Activated T-cell treated with anti-CD3 and anti-CD28 coated beads, Interleukin-2, amount 50 U/mL, for 48 hours (primary cell): ENCODE measurements at regions not wholly inside any gene's neighbourhood (a gene's known extent, or its start where the extent isn't known, plus 50 kb on each side); places are given as distances from the start of the nearest gene placed in this dataset.

Experiments used
- DNase-seq, 2 experiments: peaks; one replicate each; pipeline ENCODE4 v3.0.0-alpha.2; 2020

DNA sequence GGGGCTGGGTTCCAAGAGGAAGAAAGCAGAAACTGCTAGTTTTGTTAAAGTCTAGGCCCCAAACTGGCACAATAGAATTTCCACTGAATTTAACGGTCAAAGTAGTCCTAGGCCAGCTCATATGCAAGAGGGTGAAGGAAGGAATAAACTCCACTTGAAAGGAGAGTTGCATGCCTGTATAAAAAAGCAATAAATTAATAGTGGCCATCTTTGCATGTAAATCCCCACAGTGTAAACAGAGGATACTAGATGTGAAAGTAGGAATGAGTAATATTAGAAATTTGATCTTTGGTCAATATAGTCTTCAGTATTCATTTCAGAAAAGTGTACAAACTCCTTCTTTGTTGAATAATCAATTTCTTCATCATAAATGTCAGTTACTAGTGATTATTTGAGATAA lies 403.1 kb downstream of the TMEM232 start:
- no peak for DNase-seq

DNA sequence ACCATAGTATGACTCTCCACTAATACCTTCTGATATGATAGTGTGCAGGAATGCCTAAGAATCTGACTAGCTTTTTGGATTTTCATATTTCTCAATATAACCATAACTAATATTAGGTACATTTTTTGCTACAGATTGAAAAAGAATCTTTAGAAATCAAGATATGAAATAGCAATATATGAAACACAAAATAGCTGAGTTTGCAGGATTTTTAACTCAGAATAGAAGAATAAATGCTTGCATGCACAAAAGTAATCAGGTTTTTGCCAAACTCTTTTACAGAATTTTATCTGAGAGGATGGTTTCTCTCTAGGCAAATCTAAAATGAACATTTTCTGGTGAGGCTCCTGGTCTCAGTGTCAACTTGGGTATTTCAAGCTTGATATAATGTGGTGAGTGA lies 402.6 kb downstream of the TMEM232 start:
- DNase-seq: no peak

DNA sequence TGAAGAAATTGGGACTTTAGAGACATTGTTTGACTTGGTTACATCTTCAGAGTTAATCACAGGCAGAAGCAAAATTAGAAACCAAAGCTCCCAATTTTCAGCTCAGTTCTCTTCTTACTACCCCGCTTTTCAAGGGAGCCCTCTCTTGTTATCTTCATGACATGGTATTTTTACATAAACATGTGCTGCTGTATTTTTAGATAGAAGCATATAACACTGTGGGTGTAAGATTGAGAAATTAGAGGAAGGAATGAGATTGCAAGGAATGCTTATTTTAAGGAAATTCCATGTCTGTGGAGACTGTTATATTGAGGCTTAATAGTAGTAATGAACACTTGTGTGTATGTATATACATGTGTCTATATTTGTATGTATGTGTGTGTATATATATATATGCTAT lies 401.6 kb downstream of the TMEM232 start:
- DNase-seq: no peak

DNA sequence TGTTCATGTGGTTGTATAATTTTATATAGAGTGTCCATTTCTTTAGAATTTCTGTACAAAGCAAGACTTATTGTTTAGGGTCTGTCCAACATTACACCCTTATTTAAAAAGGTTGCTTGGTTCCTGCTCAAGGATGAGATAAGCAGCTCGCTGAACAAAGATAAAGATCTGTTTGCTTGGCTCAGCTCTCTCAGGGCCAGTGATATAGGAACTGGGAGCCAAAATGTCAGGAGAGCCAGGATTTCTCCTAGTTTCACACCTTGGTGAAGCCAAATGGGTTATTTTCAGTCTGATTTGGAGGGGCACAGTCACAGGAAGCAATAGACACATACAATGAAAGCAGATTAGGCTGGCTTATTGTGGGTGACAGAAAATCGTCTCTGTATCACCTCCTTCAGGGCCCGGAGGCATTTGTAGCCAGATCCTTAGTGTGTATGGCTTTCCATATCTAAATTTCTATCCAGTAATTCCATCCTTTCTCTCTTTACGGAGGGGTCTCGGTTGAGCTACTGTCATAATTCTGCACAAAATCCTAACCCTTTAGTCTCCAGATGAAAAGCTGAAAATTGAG lies 396.4 kb downstream of the TMEM232 start:
- DNase-seq: no peak

DNA sequence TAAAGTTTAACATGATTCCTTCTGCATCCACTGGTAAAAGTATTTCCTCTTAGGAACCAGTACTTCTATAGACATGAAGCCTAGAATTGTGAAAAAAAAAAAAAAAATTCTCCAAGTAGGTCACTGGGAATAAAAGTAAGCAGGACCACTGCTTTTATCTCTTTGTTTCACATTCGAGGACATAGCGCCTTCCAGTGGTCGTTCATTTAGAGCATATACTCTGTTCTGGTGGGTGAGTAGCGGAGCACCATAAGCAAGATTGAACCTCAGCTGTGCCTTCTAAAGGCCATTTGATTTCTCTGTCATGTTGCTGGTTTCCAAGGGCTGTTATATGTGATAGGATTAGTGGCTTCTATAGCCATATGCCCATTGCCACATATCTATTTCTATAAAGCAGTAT lies 393.1 kb downstream of the TMEM232 start:
- no peak for DNase-seq

DNA sequence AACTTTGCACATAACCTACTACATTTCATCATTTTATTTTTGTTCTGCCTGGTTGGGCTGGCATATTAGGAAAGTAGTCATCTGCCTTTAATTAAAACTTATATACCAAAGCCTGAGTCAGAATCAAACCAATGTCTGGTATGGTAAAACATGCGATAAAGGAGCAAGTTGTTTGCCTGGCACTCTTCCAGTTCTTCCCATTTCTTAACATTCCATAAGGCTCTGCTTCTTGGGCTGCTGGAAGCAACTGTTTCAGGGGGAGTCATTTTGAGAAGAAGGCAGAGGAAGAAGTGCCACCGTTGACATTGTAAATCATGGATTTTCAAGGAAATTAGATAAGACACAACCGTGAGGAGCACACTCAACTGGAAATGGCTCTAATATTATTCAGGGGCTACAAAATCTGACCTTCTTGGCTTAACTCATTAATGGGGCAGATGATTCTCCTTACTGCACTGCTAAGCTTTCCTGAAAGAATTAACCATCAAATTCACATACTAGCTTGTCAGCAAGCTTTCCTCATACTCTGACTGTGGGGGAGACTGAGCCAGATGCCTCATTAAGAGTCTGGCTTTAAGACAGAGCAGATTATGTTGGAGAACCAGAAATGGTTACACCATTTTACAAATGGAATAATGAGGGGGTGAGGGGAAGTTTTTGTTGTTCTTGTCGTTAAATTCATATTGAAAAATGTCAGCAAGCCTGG lies 391.0 kb downstream of the TMEM232 start:
- no peak for DNase-seq

DNA sequence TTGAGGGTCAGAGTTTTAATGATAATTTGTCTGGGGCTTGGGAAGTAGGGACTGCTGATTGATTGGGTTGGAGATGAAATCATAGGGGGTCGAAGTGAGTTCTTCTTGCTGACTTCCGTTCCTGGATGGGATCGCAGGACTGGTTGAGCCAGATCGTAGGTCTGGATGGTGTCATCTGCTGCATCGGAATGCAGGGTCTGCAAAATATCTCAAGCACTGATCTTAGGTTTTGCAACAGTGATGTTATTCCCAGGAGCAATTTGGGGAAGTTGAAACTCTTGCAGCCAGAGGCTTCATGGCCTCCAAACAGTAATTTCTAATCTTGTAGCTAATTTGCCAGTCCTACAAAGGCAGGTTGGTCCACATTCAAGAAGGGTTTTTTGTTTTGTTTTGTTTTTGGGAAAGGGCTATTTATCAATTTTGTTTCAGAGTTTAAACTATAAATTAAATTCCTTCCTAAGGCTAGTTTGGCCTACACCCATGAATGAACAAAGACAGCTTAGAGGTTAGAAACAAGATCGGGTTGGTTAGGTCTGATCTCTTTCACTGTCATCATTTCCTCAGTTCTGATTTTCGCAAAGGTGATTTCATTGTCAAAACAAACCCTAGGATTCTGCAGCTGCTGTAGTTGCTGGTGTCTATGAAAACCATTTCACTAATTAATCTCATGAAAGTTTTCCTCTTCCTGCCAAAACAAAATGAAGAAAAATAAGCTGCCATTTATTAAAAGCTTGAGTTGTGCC lies 388.0 kb downstream of the TMEM232 start:
- no peak for DNase-seq

DNA sequence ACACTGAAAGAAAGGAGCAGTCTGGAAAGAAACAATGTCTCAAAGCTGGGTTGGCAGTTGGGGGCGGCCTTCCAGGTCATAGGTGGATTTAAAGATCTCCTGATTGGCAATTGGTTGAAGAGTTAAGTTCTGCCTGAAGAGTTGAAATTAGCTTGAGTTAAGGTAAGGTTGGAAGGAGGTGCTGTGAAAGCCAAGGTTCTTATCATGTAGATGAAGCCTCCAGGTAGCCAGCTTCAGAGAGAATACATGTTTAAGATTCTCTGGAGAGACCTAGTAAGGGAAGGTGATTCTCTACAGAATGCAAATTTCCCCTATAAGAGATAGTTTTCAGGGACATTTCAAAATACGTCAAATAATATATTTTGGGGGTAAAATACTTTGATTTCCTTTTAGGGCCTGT lies 387.1 kb downstream of the TMEM232 start:
- DNase-seq: no peak

DNA sequence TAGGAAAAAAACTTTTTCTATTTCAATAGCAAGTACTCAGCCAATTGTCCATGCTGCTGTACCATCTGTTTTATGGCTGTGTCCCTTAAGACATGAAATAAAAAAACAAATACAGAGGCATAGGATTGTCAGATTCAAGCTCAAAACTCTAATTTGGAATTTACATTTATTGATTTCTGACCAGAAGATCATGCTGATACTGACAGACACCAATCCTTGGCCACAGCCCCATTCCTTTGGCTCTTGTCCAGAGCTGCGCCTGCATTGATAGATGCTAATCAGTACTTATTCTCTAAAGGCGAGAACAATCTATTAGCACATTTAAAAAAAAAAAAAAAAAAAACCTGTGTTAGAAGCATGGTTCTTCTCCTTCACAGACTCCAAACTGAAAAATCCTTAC lies 384.6 kb downstream of the TMEM232 start:
- DNase-seq: no peak

DNA sequence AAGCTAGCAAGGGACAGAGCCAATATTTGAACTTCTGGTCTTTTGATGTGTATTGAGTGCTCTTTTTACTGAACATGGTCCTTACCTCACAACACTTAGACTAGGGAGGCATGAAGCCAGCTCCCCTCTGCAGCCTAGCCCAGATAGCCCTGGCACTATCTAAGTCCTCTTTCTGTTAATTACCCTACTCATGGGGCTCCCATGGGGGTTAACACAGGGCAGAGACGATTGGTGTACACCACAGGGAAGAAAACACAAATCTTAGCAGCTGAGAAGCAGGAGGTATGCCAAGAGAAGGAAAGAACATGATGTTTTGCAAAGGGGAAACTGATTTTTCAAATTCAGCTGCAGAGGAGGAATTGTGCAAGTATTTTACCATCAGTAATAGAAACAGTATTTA lies 383.8 kb downstream of the TMEM232 start:
- DNase-seq: no peak

DNA sequence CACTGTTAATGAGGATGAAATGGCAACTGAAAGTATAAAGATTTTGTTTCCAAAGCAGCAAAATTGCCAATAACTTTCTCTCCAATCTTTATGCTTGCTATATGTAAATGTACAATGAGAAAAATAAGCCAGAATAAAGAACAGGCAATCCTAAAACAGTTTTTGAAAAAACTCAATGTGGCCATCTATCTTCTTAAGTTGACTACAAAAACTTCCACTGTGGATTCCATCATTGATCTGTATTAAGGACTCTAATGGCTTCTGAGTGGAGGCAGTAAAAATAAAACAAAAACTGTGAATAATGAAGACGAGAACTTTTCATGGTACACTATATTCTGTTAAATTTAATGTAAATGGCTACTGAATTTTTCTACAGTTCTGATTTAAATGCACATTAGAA lies 382.9 kb downstream of the TMEM232 start:
- no peak for DNase-seq

DNA sequence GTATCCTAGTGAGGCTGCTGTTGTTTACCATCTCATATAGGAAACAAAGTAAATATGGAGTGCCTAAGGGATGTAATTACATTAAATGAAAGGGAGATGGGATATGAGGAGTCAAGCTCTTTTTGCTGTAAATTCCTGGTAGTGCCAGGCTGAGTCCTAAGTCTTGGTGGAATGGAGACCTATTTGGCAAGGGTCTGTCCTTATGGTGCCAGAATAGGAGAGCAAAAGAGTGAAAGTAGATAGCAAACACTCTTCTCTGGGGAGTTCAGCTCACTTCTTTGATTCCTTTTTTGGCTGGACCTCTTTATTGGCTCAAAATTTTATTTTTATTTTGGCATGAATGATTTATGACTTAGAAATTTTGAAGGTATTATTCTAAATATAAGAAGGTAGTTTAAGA lies 380.8 kb downstream of the TMEM232 start:
- no peak for DNase-seq

DNA sequence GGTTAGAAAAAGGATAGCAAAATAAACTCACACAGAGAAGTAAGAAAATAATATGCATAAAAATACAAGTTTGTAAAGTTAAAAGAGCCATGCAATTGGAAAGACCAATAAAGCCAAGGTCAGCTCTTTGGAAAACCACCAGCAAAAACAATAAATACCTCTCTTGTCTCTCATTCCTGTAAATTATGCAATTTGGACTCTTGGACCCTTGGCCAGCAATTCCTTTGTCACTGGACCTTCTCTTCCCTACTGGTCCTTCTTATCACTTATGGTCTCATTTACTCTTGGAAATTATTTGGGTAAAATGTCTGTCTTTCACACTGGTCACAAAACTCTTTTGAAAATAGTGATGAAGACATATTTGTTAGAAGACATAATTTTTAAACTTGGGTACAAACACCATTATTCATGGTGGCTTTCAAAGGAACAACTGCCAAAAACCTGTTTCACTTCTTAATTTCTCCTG lies 379.5 kb downstream of the TMEM232 start:
- DNase-seq: no peak

DNA sequence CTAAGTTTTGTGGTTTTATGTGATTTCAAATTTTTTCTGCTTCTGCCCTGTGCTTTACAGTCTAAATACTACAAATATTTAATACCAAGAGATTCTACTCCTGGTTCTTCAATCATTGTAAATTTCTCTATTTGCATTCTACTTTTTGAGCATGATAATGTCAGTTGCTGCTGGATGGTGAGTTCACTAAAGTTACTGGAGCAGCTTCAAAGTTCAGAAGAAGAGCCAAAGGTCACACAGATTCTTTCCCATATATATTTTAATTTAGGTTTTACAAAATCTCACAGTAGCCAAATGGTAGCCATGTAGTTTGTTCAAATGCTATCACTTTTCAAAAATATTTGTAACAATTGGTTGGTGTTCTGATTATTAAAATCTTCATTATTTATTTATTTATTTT lies 378.7 kb downstream of the TMEM232 start:
- no peak for DNase-seq

DNA sequence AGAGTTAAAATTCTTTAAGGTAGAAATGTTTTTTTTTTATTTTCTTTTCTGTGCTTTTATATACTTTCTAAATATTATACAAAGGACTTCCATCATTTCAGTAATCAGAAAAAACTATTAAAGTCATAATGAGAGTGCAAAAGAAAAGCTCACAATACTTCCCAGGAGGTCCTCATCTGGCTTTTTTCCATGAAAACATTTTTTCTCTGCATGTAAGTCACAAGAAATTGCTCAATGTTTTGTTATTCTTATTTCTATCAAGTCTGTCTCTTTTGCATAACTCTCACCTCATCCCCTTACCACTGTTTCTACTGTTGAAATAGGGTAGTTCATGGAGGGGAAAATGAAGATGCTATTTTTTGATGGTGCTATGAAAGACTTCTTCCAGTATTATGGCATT lies 375.0 kb downstream of the TMEM232 start:
- DNase-seq: no peak

DNA sequence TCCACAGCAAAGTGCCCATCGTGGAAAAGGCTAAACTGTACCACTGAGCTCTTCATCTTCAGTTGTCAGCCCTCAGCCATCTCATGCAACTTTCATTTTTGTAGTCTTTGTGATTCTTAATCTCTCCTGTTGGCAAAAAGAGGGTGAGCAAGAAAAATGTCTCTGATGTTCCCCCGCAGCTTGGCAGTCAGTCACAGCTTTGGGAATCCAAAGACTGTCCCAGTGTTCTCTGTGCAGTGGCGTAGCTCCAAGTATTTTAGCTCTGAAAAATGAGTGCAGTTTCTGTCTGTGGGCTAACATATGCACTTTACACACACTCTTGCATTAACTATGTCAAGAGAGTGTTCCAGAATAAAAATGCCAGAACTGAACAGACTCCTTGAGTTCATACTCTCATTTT lies 372.2 kb downstream of the TMEM232 start:
- DNase-seq: no peak

DNA sequence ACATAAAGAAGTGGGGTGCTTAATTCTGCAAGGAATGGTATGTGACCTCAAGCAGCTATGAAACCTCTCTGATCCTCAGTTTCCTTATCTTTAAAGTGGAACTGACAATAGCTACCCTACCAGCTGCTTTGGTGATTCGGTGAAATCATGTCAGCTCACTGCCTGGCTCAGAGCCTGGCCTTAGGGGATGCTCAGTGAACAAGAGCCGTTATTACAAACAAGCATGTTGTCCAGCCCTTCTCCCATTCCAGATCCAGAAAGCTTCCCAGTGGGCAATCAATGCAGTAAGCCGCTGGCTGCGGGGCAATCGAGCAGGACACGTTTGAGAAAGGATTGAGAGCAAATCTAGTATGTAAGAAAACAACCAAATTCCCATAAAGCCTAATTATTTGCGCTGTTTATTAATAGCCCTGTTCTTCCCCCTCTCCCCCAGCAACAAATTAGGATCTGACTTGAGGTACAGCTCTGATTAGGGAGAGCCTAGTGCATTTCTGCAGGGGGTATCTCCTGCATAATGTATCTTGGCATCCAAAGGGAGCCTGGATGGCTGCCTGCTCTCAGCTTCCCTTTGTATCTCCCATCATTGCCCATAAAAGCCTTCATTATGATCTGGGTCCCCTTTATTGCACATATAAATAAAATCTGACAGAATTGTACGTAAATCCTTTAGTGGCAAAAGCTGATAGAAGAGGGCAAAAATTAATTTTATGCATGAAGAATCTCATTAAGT lies 371.4 kb downstream of the TMEM232 start:
- no peak for DNase-seq

DNA sequence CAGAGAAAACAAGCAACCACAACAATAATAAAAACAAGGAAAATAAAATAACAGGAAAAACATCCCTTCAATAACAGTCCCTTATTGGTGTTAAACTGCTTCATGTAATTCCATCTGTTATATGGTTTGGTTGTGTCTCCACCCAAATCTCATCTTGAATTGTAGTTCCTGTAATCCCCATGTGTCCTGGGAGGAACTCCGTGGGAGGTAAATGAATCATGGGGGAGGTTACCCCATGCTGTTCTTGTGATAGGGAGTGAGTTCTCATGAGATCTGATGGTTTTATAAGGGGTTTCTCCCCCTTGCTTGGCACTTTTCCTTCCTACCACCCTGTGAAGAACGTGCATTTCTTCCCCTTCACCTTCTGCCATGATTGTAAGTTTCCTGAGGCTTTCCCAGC lies 369.8 kb downstream of the TMEM232 start:
- DNase-seq: no peak

DNA sequence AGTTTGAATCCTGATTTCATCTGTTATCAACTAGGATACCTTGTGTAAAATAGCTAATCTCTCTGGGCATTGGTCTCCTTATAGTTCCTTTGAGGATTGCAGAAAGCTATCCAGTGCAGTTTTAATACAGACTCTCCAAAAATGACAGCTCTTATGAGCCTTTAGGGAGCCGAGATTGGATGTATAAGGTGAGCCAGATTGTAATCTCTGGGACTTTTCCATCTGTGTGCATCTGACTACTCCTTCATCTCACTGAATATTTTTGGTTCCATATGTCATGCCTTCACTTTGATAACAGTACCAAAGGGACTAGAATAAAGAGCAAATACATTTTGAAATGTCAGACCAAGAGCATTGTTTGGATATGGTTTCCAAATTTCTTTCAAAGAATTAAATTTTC lies 367.2 kb downstream of the TMEM232 start:
- DNase-seq: no peak

DNA sequence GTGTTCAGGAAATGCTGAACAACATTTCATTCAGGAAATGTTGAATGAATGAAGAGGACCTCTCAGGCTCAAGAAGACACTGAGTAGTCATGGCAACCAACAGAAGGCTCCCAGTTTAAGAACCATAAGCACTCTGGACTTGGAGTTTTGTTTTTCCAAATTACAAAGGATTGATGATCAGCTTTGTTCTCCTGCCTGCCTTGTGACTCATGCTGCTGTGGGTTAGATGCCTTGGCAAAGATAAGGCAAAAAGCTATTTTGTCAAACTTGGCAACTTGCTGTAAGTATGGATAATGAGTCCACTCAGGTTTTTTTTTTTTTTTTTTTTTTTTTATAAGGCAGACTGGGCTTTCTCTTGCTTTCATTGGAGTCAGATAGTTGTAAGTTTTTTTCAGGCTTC lies 365.0 kb downstream of the TMEM232 start:
- DNase-seq: no peak

DNA sequence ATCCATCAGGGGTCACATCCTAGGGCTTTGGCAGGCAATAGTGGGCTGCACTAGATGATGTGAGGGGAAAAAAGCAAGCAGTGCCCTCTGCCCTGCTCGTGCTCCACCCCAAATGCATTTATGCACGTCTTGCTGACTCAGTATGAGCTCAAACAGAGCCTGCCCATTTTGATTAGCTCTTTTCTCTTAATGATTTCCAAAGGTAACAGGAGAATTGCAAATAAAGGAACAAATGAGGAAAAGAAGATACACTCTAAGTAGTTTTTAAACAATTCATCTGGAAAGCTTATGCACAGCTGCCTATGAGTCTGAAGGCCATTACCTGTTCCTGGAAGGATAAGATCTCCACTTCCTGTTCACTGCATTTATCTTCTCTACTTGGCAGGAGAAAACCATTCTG lies 364.2 kb downstream of the TMEM232 start:
- no peak for DNase-seq

DNA sequence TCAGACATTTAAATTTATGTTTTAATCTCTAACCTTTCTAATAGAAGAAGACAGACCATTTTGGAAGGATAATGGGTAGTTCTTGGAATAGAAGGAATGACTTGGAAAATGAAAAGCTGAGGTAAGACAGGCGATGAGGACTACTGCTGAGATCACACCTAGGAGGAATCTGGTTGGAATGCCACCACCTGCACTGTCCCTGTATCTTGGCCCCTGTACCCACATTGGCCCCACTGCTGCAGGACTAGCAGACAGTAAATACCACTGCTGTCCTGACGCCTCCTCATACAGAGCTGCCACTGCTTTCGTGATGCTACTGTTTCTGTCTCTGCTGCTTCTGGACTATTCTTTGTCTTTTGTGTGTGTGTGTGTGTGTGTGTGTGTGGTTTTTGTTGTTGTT lies 359.8 kb downstream of the TMEM232 start:
- no peak for DNase-seq
